ENCODE measurements at regions not wholly inside any gene's neighbourhood (a gene's known extent, or its start where the extent isn't known, plus 50 kb on each side); places are given as distances from the start of the nearest gene placed in this dataset.

- TF ChIP-seq, protein P1, sequence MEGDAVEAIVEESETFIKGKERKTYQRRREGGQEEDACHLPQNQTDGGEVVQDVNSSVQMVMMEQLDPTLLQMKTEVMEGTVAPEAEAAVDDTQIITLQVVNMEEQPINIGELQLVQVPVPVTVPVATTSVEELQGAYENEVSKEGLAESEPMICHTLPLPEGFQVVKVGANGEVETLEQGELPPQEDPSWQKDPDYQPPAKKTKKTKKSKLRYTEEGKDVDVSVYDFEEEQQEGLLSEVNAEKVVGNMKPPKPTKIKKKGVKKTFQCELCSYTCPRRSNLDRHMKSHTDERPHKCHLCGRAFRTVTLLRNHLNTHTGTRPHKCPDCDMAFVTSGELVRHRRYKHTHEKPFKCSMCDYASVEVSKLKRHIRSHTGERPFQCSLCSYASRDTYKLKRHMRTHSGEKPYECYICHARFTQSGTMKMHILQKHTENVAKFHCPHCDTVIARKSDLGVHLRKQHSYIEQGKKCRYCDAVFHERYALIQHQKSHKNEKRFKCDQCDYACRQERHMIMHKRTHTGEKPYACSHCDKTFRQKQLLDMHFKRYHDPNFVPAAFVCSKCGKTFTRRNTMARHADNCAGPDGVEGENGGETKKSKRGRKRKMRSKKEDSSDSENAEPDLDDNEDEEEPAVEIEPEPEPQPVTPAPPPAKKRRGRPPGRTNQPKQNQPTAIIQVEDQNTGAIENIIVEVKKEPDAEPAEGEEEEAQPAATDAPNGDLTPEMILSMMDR (conservative IDR thresholded peaks at IDR 0.05), result no peak
- no peak for TF ChIP-seq ZFX (IDR thresholded peaks at IDR 0.05)
These were observed 186.8 kb upstream of the MPPED2 start for GRCh38 chr11:30772908-30773307.
